Psoas muscle (tissue), 7 donors: ENCODE measurements at regions not wholly inside any gene's neighbourhood (a gene's known extent, or its start where the extent isn't known, plus 50 kb on each side); places are given as distances from the start of the nearest gene placed in this dataset.

ENCODE experiments used
- ATAC-seq, 4 donors: fragments of 200-7000 bp; cut with Tn5 transposase; one replicate each; pipeline ENCODE4 v1.9.1; 2020; ENCODE audit warnings: moderate library complexity in 3 of 4, mild to moderate bottlenecking in 2 of 4
- DNase-seq, 2 donors: peaks; one replicate each; pipeline ENCODE4 v3.0.0-alpha.2; 2020
- H3K27ac ChIP-seq: fragments of 200-600 bp; one replicate; pipeline ENCODE4 v1.8.0; 2022
- H3K27me3 ChIP-seq, 3 donors: fragments of 200-600 bp in 1 of 3; one replicate each; pipeline versions ENCODE4 v1.6.1 to v1.8.0; 2013 to 2022; ENCODE audit warnings: low read length in 2 of 3, mild to moderate bottlenecking in 2 of 3, moderate library complexity in 1 of 3; ENCODE audit not compliant: insufficient read depth in 3 of 3
- H3K36me3 ChIP-seq, 2 donors: fragments of 200-600 bp in 1 of 2; one replicate each; pipeline versions ENCODE4 v1.6.1 to v1.8.0; 2013 to 2022; ENCODE audit warnings: low read depth in 1 of 2, mild to moderate bottlenecking in 1 of 2, moderate library complexity in 1 of 2; ENCODE audit not compliant: insufficient read depth in 1 of 2
- H3K4me1 ChIP-seq: fragments of 200-600 bp; one replicate; pipeline ENCODE4 v1.8.0; 2022
- H3K4me3 ChIP-seq: fragments of 200-600 bp; one replicate; pipeline ENCODE4 v1.8.0; 2022; ENCODE audit warnings: mild to moderate bottlenecking
- H3K9me3 ChIP-seq: fragments of 200-600 bp; one replicate; pipeline ENCODE4 v1.8.0; 2022
- WGBS, 3 donors: extraction: QIAGEN DNeasy Blood & Tissue Kit; methylation state at CpG; one replicate each; pipeline versions ENCODE4 v1.1.6 to v1.1.7; 2013; 5-methylcytosine and 5-hydroxymethylcytosine counted together
- intact Hi-C, 2 donors: fragments of 100-400 bp; cut with DNase I; formaldehyde crosslinking; loops; one replicate each; pipeline versions ENCODE4 v1.11.0 to v1.14.2; 2022
- TF ChIP-seq, protein P1 (sequence below): fragments of 200-600 bp; IDR thresholded peaks from one replicate; pipeline ENCODE4 v1.8.0; 2022; ENCODE audit warnings: antibody characterized with exemption
- donor health status: healthy with polysubstance abuse.
- donor health status: DM: no; HTN: no; CAD: no; lungs with moderate emphysema.
- donor health status: Bipolar disorder and iron deficiency.
- donor health status: healthy.
- donor health status: DM: yes; HTN: yes; CAD: no.
- donor health status: DM: no; HTN: no; CAD: no.
- donor health status: DM: yes; HTN: yes; CAD: no.

DNA sequence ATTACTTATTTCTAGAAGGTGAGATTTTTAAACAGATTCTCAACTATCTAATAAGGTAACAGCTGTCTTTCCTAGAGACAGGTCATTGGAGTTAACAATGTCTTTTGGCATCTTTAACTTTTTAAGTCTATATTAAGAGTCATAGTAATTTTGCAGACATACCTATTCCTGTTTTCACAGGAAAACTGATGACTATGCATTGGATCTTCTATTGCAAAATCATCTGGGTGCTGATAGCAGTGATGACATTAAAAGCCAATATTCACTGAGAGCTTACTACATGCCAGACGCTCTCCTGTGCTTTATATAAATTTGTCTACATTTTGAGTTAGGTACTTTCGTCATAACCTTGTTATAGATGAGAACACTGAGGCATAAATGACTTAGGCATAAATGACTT is 462.4 kb upstream of the MARCKS start:
- intact Hi-C loops, result no loop called here
- Histone ChIP-seq H3K27ac (no peak overlapping the region), H3K9me3 (no peaks in the 10 kb centered on the region), H3K4me3 (no peak overlapping the region), H3K4me1 (no peaks in the 10 kb centered on the region), H3K27me3 (no peaks in the 10 kb centered on the region), H3K36me3 (no peaks in the 10 kb centered on the region)
- WGBS, 3 donors, result 95 to 100% (median 96%) methylated on average over 2 of the region's 2 CpGs
- ATAC-seq (no peak), DNase-seq (no peak)
- TF ChIP-seq, protein P1, sequence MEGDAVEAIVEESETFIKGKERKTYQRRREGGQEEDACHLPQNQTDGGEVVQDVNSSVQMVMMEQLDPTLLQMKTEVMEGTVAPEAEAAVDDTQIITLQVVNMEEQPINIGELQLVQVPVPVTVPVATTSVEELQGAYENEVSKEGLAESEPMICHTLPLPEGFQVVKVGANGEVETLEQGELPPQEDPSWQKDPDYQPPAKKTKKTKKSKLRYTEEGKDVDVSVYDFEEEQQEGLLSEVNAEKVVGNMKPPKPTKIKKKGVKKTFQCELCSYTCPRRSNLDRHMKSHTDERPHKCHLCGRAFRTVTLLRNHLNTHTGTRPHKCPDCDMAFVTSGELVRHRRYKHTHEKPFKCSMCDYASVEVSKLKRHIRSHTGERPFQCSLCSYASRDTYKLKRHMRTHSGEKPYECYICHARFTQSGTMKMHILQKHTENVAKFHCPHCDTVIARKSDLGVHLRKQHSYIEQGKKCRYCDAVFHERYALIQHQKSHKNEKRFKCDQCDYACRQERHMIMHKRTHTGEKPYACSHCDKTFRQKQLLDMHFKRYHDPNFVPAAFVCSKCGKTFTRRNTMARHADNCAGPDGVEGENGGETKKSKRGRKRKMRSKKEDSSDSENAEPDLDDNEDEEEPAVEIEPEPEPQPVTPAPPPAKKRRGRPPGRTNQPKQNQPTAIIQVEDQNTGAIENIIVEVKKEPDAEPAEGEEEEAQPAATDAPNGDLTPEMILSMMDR, result no peak

DNA sequence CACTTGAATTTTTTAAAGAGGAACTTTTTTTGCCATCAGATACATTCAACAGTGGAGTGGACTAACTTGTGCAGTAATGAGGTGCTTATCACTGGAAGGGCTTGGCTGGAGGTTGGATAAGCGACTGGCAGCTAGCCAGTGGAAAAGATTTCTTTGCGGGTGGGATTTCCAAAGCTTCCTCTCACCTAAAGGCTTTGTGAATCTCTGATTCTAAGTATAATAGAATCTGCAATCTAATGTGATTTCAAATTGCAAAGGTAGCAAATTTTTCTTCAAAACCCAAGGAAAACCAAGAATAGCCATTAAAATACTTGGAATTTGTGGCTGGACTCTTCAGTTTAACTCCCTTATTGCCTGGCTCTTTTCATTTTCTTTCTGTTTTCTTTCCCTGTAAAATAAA is 460.4 kb upstream of the MARCKS start:
- intact Hi-C loops, result no loop called here
- H3K4me1 ChIP-seq, result no peaks in the 10 kb centered on the region
- H3K36me3 ChIP-seq, result no peaks in the 10 kb centered on the region
- no peak overlapping the region for H3K27ac ChIP-seq
- H3K27me3 ChIP-seq, result no peaks in the 10 kb centered on the region
- no peaks in the 10 kb centered on the region for H3K9me3 ChIP-seq
- ATAC-seq (no peak), DNase-seq (no peak)
- H3K4me3 ChIP-seq, result no peak overlapping the region
- WGBS, 3 donors, result 64 to 77% (median 72%) methylated on average over 2 of the region's 2 CpGs
- TF ChIP-seq, protein P1, result no peak

DNA sequence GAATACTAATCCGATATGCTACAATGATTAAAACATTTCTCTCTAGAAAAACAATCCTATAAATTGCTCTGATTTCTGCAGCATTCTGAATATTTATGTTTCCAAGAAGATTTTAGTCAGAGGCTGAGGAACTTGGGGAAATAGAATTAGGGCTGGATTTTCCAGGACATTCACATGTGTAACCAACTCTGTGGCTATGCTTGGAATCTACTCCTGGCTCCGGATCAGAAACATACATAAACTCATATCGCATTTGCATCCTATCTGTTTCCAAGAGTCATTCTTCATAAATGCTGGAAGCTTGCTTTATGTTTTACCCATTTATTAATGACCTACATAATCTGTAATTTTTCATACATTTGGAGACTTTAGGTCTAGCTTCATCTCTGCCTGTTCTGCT is 459.9 kb upstream of the MARCKS start:
- TF ChIP-seq, protein P1, result no peak
- Histone ChIP-seq H3K36me3 (no peaks in the 10 kb centered on the region), H3K9me3 (no peaks in the 10 kb centered on the region), H3K4me3 (no peak overlapping the region), H3K4me1 (no peaks in the 10 kb centered on the region), H3K27me3 (no peaks in the 10 kb centered on the region), H3K27ac (no peak overlapping the region)
- no peak for DNase-seq
- intact Hi-C loops, result no loop called here
- WGBS, 3 donors, result 56 to 65% (median 56%) methylated on average over 3 of the region's 3 CpGs
- no peak for ATAC-seq

- H3K36me3 ChIP-seq, result no peaks in the 10 kb centered on the region
- no peaks in the 10 kb centered on the region for H3K9me3 ChIP-seq
- intact Hi-C loops, result no loop called here
- no peaks in the 10 kb centered on the region for H3K4me1 ChIP-seq
- DNase-seq (no peak), ATAC-seq (no peak)
- no peak overlapping the region for H3K27ac ChIP-seq
- H3K4me3 ChIP-seq, result no peak overlapping the region
- no peaks in the 10 kb centered on the region for H3K27me3 ChIP-seq
- TF ChIP-seq, protein P1, result no peak
- 81 to 88% (median 81%) methylated on average over 2 of the region's 2 CpGs for WGBS, 3 donors
Observed at GRCh38 chr6:113401231-113401630, 455.9 kb upstream of the MARCKS start.

GRCh38 chr6:113402544-113402943 is 454.6 kb upstream of the MARCKS start:
- no peaks in the 10 kb centered on the region for H3K27me3 ChIP-seq
- H3K4me3 ChIP-seq, result no peak overlapping the region
- DNase-seq (no peak), ATAC-seq (no peak)
- H3K27ac ChIP-seq, result no peak overlapping the region
- intact Hi-C loops, result no loop called here
- WGBS, 3 donors, result 59 to 78% (median 61%) methylated on average over 1 of the region's 1 CpG
- TF ChIP-seq, protein P1, result no peak
- H3K36me3 ChIP-seq, result no peaks in the 10 kb centered on the region
- no peaks in the 10 kb centered on the region for H3K9me3 ChIP-seq
- no peaks in the 10 kb centered on the region for H3K4me1 ChIP-seq
